NCI-H128 (cell line): ENCODE measurements at regions not wholly inside any gene's neighbourhood (a gene's known extent, or its start where the extent isn't known, plus 50 kb on each side); places are given as distances from the start of the nearest gene placed in this dataset.

Source experiments
- DNase-seq: peaks from one replicate; lab custom pipeline; 2025; ENCODE audit not compliant: unreplicated experiment; lab: John Stamatoyannopoulos, UW

DNA sequence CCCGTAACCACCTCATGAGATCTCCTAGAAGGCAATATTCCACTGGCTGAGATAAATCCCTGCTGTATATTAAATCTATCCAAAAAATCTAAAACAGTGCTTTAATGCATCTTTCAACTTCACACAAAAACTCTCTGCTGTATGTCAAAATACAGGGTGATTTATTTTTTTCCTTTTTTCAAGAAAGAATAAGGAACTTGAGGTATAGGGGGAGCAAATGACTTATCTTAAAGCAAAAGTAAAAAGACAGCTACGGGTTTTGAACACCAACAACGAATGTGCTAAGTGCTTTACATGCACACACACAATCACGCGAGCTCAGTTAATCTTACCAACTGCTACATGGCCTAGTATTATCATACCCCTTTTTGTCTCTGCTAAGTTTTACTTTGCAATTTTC is 168.9 kb upstream of the PHF14 start:
- DNase-seq = no peak

DNA sequence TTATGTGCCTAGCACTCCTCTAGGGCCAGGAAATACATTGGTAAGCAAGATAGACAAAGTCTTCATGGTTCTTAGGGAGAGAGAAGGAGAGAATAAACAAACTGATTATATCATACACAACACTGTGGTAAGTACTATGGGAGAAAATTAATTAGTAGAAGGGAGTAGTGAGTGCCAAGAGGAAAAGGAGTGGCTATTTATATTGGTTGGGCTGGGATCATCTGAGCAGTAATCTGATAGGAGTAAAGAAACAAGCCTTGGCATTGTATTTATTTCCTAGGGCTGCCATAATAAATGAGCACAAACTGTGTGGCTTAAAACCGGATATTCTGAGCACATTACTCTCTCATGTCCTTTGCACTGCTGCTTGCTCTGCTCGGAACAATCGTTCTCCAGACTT is 158.1 kb upstream of the PHF14 start:
- no peak for DNase-seq

DNA sequence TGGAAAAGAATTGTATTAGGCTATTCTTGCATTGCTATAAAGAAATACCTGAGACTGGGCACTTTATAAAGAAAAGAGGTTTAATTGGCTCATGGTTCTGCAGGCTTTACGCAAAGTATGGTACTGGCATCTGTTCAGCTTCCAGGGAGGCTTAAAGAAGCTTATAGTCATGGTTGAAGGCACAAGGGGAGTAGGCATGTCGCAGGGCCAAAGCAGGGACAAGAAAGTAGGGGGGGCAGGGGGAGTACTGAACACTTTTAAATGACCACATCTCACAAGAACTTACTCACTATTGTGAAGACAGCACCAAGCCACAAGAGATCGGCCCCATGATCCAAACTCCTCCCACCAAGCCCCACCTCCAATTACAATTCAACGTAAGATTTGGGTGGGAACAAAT is 152.5 kb upstream of the PHF14 start:
- no peak for DNase-seq

DNA sequence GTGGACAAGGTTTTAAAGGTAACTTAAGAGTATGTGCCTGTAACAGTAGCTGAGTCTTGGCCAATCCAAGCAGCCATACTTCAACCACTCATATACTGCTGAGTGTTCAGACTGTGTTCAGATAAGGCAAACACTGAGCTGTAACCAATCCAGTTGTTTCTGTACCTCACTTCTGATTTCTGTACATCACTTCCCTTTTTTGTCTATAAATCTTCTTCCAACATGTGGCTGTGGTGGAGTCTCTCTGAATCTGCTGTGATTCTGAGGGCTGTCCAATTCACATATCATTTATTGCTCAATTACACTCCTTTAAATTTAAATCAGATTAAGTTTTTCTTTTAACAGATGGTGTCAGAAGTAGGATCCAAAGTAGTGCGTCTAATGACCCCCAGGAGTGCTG is 149.5 kb upstream of the PHF14 start:
- DNase-seq = no peak

DNA sequence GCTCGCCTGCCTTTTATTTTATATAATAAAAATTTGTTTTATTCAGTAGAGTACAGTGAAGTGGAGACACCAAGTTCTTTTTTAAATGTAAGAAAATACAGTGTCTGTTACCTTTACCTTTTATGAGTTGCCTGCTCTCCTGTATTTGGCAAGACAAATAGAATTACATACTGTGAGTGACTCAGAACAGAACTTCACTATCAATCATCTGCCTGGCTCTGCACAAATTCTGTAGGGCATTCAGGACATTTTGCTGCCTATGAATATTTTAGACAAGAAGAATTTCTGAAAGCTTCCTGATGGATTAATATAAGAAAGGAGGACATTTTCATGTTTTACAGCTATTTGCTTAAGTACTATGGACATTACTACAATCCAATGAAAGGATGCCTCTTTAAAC is 135.4 kb upstream of the PHF14 start:
- no peak for DNase-seq

DNA sequence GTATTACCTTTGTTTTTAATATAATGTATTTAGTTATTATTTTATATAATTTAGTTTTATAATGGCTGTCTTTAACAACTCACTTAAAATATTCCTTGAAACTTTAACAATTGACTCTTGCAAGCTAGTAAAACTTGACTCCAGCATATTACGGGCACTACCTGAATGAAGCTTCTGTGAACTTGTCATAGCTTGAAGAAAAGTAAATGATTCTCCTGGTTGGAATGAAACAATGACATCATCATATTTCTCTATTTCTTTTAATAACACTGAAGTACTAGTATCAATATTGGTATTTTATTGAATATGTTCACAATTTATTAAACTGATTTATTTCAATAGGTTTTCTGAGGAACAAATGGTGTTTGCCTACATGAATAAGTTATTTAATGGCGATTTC is 128.4 kb upstream of the PHF14 start:
- DNase-seq = no peak

DNA sequence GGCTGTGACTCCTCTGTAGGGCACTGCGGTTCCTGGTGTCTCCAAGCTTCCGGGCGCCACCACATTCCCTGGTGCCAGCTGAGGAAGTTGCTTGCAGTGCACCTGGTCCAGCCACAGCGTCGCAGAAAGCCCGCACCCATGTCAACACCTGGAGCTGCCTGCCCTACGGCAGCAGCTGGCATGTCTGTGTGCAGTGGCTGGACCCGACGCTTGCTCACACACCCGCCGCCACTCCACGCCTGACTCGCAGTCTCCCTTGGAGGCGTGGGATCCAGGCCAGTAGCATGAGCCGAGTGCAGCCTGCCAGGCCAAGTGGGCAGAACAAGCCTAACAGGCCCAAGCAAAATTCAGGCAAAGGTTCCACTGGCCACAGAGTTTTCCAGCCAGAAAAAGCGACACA is 118.1 kb upstream of the PHF14 start:
- no peak for DNase-seq

DNA sequence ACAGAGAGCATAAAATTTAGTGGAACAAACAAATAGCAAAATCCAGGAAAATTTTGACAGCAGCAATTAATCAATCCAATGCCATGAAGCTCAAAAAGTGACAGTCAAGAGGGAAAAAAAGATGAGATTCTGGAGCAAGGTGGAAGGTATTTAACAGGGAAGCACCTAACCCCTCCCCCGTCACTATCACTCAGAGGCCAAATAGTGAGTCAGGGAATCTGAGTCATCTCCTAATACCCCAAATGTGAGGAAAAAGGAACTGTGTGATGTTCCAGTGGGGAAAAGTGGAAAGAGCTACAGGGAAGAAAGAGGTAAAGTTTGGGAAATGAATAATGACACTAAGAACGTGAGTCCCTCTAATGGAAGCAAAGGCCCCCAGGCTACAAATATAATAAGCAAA is 113.2 kb upstream of the PHF14 start:
- no peak for DNase-seq

DNA sequence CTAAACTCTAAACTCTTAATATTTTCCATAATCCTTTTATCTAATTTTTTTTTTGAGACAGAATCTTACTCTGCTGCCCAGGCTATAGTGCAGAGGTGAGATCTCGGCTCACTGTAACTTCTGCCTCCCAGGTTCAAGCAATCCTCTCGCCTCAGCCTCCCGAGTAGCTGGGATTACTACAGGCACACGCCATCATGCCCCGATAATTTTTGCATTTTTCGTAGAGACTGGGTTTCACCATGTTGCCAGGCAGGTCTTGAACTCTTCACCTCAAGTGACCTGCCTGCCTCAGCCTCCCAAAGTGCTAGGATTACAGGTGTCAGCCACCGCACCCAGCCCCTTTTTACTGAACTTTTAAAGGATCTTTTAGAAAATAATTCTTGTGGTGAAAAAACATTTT is 110.2 kb upstream of the PHF14 start:
- no peak for DNase-seq

DNA sequence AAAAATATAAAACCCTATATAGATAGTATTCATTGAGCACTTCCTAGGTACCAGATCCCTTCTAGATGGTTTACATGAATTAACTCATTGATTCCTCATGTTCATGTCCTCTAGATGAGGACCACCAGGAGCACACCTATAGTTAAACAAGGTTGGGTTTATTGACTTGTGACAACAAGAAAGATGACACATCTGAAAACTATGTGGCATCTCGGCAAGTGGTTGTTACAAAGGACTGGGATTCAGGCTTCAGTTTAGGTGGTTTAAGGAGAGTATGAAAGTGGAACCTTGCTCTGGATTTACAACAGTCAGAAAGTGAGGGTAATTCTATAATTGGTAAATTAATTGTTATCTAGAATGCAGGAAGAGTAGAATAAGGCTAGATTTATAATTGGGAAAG is 99.0 kb upstream of the PHF14 start:
- DNase-seq = no peak

DNA sequence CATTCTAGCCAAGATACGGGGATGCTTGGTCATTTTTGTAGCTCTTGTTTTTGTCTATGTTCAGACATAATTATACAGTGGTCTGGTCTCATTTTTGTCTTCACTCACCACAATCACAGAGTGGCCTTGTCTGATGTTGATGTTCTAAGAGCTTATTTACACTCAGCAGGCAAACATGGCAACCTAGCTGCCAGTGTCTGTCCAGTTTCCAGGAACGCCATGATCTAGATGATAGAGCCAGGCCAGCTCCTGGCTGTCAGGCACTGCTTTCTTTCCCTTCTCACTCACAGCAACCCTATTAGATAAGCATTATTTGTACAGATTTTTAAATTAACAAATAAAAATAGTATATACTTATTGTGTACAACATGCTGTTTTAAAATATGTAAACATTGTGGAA is 98.6 kb upstream of the PHF14 start:
- DNase-seq = no peak

DNA sequence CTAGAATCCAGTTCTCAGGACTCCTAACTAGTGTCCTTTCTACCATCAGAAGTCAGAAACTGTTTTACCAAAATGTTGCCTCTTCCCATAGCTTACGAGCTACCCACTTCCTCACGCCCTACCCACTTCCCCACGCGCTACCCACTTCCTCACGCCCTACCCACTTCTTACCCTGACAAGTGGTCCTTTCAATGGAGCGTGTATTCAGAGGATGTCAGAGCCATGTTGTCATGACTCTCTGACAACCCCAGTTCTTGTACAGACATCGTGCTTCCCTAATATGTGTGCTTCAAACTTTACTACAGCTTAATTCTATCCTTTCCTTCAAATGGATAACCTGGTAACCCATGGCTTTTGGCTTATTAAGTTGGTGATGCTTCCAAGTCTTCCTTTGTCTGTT is 84.8 kb upstream of the PHF14 start:
- DNase-seq = no peak

DNA sequence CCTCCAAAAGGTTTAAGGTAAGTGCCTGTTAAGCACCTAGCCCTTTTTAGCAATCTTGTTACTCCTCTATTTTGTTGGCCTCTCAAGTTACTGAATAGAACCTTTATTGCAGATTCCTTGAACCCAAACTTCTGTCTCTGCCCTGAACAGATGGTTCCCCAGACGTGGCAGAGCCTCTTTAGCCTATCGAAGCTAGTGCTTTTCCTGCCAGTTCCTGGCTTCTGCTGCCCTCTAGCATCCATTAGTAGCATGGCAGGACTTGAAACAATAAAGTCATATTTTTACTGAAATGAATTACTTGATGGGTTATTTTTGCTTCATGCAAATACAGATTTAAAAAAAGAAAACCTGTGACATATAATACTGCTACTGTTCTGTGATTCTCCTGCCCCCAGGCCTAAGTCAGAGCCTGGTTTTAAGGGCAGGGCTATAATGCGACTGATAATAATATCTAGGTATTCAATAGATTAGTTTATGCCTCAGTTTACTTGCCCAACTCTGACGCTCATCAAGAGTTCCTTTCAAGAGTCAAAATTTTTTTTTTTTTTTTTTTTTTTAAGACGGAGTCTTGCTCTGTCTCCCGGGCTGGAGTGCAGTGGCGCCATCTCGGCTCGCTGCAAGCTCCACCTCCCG is 84.3 kb upstream of the PHF14 start:
- DNase-seq = peak; percentile 22

DNA sequence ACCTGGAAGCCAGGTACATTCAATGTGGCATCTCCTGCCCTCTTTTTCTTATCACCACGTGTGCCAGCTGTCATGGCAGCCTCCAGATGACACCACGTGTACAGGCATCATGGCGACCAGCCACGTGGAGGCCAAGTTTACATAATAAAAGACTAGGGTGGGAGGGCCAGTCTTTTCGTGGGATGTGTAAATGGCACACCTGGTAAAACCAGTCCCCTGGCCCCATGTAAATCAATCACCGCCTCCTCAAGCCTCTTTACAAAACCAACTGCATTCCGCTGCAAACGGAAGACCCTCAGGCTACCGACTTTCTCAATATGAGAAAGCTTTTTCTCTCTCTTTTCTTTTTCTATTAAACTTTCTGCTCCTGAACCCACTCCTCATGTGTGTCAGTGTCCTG is 65.1 kb upstream of the PHF14 start:
- no peak for DNase-seq

DNA sequence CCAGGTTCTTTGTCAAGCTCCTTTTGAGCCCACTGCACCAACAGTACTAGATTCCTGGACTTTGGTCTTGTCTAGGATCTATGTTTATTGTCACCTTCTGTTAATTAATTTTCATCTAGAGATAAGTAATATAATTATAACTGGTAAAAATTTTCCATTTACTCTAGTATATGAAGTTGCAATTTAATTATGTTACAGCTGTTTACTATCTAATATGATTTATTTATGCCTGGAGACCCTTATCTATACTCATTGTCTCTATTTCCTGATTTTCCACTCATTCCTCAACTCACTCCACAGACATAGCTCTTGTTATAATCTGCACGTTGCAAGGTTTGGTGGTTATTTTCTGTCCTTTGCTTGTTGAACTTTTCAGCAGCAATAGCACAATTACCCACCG is 63.2 kb upstream of the PHF14 start:
- DNase-seq = no peak

DNA sequence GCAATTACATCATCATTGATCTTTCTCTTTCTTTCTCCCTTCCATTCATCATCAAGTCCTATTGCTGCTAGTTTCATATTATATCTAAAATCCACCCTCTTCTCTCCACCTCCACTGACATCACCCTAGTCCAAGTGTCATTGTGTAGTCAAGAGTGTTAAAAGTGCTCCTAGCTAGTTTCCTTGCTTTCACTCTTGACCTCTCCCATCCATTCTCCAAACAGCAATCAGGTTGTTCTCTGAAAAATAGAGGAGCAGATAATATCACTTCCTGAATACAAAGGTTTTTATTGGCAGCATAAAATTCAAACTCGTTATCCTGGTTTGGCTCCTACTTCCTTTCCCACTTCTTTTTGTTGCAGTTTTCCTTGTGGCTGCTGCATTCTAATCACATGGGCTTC is 61.6 kb upstream of the PHF14 start:
- DNase-seq = no peak

DNA sequence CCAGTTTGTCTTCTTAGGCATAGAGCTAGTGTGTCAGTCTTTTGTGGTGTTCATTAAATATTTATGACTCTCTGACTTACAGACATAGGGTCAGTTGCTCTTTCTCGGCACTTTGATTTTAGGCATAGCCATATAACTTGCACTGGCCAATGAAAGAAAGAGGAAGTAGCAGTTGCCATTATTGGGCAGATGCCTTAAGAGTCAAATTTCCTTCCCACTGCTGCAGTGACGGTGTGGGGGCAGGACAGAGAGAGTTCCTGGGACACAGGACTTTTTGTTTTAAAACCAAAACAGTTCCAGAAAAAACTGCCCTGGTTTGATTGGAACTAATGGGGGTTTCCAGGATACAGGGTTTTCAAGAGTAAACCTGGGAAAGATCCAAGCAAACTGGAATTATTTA is 60.2 kb upstream of the PHF14 start:
- DNase-seq = no peak

DNA sequence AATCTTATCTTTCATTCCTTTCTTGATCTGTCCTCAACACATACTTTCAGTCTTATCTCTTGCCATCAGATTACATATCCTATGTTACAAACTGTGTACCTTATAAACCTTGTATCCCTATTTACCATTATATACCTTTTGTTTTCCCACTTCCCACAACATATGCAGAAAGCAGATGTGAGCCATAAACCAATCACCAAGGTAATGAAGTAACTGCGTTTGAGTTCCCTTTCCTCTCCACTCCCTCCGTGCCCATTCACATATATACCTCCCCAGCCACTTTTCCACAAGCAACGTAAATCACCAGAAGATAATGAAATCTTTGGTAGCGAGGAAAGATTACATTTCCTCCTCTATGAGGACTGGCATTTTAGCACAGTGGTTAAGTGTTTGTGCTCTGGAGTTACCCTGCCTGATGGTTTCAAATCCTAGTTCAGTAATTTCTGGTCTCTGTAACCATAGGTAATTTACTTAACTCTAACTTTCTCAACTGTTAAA is 55.5 kb upstream of the PHF14 start:
- DNase-seq = no peak

DNA sequence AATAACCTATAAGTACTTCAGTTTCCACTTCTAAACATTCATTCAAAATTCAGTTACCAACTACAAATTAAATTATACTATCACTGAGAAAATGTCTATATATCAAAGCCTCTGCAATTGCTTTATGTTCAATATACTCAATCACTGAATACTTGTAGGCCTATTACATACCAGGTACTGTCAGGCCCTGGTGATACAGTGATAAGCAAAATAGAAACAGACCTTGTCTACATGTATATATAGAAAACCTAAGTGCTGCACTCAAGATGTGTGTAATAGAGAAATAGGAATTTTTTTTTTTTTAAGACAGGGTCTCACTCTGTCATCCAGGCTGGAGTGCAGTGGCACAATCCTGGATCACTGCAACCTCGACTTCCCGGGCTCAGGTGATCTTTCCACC is 53.7 kb upstream of the PHF14 start:
- no peak for DNase-seq
